ENCODE measurements at regions not wholly inside any gene's neighbourhood (a gene's known extent, or its start where the extent isn't known, plus 50 kb on each side); places are given as distances from the start of the nearest gene placed in this dataset.

DNA sequence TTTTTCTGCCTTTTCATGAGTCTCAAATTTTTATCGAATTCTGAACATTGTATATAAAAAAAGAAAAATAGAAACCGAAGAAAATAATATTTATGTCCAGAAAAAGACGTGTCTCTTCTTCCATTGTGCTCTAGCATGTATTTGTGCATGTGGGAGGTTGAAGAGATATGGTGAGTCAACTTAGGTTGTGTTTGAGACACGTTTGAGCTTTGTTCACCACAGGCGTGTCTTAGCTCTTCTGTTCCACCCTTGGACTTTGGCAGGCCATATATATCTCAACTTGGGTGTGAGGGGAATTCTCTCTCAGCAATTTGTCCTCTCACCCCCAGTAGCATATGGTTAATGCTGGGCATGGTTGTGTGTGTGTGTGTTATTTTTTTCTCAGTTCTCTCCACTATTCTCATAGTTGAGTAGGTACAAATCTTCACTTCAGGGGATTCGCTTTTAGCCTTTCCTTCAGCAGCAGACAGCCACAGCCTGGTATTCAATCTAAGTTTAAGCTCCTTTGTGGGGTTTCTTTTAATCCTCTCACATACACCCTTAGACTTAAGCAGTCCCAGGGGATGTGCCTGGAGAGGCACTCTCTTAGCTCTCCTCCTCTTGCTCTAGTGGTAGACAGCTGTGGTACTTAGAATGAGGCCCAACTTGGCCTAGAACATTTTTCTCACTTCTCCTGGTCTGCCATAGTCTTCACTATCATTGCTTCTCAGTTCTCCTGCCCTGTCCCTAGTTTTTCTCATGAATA is 286.5 kb upstream of the RBMS3 start:
- TF ChIP-seq, protein P1, sequence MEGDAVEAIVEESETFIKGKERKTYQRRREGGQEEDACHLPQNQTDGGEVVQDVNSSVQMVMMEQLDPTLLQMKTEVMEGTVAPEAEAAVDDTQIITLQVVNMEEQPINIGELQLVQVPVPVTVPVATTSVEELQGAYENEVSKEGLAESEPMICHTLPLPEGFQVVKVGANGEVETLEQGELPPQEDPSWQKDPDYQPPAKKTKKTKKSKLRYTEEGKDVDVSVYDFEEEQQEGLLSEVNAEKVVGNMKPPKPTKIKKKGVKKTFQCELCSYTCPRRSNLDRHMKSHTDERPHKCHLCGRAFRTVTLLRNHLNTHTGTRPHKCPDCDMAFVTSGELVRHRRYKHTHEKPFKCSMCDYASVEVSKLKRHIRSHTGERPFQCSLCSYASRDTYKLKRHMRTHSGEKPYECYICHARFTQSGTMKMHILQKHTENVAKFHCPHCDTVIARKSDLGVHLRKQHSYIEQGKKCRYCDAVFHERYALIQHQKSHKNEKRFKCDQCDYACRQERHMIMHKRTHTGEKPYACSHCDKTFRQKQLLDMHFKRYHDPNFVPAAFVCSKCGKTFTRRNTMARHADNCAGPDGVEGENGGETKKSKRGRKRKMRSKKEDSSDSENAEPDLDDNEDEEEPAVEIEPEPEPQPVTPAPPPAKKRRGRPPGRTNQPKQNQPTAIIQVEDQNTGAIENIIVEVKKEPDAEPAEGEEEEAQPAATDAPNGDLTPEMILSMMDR (IDR thresholded peaks at IDR 0.05; ENCODE audit: low read length) = no peak
- TF ChIP-seq EZH2 (IDR thresholded peaks at IDR 0.05; ENCODE audit: borderline replicate concordance, low read length) = no peak
